DMS 273 (cell line): ENCODE measurements at regions not wholly inside any gene's neighbourhood (a gene's known extent, or its start where the extent isn't known, plus 50 kb on each side); places are given as distances from the start of the nearest gene placed in this dataset.

ENCODE experiments used
- DNase-seq: peaks from one replicate; lab custom pipeline; 2025; ENCODE audit not compliant: unreplicated experiment; lab: John Stamatoyannopoulos, UW

GRCh38 chr11:79896258-79896657 lies 455.4 kb upstream of the TENM4 start:
- no peak for DNase-seq

GRCh38 chr11:79894111-79894510 lies 453.3 kb upstream of the TENM4 start:
- DNase-seq = no peak

GRCh38 chr11:79890272-79890671 lies 449.4 kb upstream of the TENM4 start:
- DNase-seq = no peak

DNA sequence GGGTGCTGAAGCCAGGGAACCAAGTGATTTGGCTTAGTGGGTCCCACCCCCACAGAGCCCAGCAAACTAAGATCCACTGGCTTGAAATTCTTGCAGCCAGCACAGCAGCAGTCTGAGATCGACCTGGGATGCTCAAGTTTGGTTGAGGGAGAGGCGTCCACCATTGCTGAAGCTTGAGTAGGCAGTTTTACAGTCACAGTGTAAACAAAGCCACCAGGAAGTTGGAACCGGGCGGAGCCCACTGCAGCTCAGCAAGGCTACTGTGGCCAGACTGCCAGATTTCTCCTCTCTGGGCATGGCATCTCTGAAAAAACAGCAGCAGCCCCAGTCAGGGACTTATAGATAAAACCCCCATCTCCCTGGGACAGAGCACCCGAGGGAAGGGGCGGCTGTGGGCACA lies 424.1 kb upstream of the TENM4 start:
- DNase-seq = no peak

DNA sequence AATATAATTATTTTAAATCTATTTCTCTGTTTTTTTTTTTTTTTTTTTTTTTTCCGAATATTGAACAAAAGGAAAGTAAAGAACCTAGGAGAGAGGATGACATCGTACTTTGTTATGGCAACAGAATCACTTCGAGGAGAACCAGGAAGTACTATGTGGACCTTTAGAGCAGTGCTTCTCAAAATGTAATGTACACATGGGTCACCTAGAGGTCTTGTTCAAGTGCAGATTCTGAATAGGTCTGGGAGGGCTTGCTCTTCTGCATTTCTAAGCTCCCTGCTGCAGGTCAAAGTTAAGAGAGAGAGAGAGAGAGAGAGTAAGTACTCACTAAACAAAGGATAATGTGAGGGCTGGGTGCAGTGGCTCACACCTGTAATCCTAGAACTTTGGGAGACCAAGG lies 419.5 kb upstream of the TENM4 start:
- DNase-seq = no peak

DNA sequence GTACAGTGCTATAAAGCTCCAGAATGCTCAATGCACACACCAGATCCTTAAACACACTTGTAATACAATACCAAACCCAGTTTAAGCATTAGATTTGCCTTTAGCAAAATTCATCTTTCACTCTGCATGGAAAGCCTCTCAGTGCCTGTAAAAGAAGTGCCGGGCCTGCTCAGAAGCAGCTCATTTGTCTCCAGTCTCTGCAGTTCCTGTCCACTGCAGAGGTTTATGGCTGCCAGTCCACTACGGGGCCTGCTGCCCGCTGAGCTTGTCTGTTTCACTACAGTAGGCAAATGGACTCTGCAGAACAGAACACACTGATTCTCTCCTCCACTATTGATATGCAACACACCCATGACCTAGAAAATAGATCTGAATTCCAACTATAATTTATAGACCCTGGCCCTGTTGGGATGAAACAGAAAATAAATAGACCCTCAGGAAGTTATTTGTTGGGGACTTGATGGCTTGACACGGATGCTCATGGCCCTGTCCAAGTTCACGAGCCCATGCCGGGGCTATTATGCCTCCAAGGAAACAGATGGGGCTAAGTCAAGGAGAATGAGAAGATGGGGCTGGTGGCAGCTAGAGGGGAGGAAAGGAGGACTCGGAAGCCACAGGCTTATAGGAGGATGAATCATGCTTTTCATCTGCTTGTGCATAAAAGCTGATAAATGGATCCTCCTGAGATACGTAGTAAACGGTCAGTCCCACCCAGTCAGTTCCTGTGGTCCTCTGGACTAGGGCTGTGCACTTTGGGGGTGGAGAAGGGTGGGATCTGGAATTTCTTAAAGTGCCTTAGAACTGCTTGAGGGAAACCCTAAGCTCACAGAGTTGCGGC lies 416.8 kb upstream of the TENM4 start:
- no peak for DNase-seq

GRCh38 chr11:79852176-79852575 lies 411.3 kb upstream of the TENM4 start:
- DNase-seq = no peak

DNA sequence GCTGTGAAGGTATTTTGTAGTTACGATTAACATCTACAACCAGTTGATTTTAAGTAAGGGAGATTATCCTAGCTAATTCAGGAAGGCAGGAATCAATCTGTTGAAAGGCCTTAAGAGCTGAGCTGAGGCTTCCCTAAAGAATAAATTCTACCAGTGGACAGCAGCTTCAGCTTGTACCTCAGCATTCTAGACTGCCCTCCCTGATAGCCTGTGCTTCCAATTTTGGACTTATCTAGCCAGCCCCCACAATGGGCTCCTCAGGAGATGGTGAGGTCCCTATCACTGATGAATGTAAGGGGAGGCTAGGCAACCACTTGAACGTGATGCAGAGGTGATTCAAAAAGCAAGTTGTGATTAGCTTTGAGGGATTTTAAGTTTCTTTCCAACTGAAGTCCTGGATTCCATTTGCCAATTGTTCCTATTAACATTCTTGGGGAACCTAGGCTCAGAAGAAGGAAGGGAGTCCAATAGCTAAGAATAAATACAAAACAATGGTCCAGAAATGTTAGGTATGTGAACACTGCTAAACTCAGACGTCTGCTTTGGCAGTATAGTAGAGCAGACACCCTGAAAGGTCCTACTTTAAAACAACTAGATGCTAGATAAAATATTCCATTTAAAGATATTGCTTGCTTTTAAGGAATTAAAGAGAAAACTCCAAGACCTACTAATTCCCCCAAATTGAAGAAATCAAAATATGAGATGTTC lies 404.3 kb upstream of the TENM4 start:
- DNase-seq = no peak

DNA sequence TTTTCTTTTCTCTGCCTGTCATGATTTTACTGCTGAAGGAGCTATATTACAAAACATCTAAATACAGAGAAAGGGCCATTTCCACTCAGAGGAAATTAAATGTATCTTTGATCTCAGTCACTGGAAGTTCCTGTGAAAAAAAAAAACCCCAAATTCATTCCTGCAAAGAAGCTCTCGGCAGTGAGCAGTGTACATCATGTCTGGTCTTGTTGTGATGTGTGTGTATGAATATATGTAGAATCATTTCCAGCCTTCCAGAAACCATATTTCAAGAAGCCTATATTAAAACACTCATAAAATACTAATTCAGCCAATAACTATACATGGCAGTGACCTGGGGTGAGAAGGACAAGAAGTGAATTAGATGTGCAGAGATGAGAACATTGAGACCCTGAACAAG lies 393.2 kb upstream of the TENM4 start:
- no peak for DNase-seq

- no peak for DNase-seq
These were observed 389.6 kb upstream of the TENM4 start for GRCh38 chr11:79830446-79830845.

- no peak for DNase-seq
These were observed 389.1 kb upstream of the TENM4 start for GRCh38 chr11:79829891-79830290.

- DNase-seq = no peak
These were observed 381.9 kb upstream of the TENM4 start for GRCh38 chr11:79822766-79823165.

DNA sequence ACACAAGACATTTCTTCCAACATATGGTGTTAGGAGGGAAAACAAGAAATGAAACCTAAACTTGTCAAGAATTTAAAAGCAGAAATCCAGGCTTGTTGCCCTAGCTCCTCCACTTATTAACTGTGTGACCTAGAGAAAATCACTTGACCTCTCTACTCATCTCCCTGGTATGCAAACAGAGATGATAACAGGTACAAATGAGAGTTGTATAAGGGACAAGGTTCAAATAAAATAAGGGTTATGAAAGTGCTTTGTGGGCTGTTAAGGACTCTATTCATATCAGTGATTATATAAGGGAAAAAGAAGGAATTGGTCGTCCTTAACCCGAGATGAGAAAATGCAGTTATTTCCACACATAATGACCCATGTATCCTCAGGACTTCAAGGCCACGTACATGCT lies 372.7 kb upstream of the TENM4 start:
- DNase-seq = no peak

- DNase-seq = no peak
These were observed 368.7 kb upstream of the TENM4 start for GRCh38 chr11:79809487-79809886.

- DNase-seq = no peak
These were observed 366.7 kb upstream of the TENM4 start for GRCh38 chr11:79807506-79807905.

GRCh38 chr11:79796704-79797103 lies 355.9 kb upstream of the TENM4 start:
- no peak for DNase-seq

DNA sequence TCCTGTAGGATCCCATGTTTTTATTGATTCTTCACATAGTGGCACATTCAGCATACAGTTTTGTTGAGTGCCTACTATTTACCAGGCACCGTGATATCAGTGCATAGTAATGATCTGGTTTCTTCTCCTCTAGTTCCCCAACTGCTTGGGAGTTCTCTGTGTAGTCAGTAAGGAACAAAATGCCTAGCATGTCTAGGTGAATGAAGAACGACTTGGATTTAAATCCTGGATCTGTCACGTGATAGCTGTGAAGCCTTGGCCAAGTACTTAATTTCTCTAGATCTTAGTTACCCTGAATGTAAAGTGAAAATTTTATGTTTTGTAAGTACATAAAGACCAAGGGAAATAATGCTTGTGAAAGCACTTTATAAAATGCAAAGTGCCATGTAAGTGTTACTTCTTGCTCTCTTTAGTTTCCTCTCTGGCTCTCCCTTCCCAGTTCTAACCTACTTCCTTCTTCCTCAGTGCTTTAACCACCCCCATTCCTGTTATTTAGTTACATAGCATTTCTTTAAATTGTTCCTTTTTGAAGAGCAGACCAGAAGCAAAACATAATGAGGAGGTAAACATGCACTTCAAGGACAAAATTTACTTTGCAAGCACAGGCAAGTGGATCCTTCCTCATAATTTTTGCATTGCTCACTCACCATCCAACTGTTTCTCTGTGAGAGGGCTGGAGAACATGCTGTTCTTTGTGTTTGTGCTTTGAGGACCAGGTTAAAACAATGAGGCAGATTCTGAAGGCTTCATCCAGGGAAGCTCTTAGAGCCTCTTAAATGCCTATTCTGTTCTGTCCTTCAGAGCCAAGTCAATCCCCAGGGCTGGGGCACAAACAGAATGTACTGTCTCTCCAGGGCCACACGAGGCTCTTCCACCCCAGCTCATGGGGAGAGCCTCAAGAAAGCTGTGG lies 353.9 kb upstream of the TENM4 start:
- DNase-seq = no peak

GRCh38 chr11:79794057-79794456 lies 353.2 kb upstream of the TENM4 start:
- no peak for DNase-seq

DNA sequence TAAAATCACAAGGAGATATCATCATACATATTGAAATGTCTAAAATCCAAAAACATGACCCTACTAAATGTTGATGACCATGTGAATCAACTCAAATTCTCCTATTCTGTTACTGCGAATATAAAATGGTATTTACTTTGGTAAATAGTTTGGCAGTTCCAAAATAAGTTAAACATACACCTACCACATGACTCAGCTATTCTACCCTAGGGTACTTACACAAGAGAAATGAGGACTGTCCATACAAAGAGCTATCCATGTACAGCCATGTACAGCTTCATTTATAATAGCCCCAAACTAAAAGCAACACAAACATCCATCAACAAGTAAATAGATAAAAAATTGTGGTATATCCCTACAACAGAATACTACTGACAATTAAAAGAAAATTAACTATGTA lies 346.1 kb upstream of the TENM4 start:
- DNase-seq = no peak

GRCh38 chr11:79783833-79784232 lies 343.0 kb upstream of the TENM4 start:
- DNase-seq = no peak

DNA sequence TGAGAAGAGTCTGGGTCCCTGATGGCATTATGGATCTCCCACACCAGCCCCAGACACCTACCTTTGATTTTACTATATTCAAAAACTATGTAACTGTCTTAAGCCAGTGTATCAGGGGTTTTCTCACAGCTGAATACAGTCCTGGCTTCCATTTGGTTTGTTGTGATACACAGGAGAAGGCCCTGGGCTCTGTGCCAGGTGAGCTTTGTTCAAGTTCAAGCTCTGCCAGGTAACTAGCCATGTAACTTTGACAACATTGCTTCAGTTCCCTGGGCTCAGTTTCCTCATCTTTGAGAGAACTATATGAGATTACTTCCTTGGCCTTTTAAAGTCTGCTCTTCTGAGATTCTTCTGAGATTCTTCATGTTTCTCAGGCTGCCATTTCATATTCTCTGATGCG lies 327.5 kb upstream of the TENM4 start:
- DNase-seq = no peak
